HG03060 (cell line): ENCODE measurements at regions not wholly inside any gene's neighbourhood (a gene's known extent, or its start where the extent isn't known, plus 50 kb on each side); places are given as distances from the start of the nearest gene placed in this dataset.
"Not testable (repeated sequence)": the region's sequence is repeated elsewhere in the genome, so short reads cannot be mapped to it uniquely, and the experiment has no call there.

Source experiments
- ATAC-seq: cut with Tn5 transposase; IDR thresholded peaks from one replicate; pipeline ENCODE4 v1.9.1; 2021; ENCODE audit warnings: low read depth, moderate number of reproducible peaks; ENCODE audit not compliant: unreplicated experiment

- no peak for ATAC-seq
Observed at GRCh38 chr3:19825193-19825592, 108.8 kb downstream of the EFHB start.

- no peak for ATAC-seq
Observed at GRCh38 chr3:19822805-19823204, 111.2 kb downstream of the EFHB start.

GRCh38 chr3:19816631-19817030 lies 117.4 kb downstream of the EFHB start:
- ATAC-seq, result no peak

DNA sequence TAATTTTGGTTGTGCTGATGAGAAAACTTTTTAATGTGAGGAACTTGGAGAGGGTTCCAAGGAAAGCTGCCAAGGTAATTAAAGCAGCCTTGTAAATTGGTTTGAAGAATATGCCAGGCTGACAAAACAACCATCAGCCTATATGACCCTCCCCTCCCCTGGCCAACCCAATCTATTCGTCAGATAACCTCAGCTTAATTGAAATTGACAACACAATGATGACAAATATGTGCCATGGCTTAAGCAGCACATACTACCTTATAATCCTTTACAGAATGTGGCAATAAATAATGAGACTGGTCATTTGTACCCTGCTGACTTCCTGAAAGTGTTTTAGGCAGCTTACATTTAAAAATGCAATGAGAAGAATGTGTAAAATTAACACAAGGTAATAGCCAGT lies 118.2 kb downstream of the EFHB start:
- ATAC-seq, result no peak

DNA sequence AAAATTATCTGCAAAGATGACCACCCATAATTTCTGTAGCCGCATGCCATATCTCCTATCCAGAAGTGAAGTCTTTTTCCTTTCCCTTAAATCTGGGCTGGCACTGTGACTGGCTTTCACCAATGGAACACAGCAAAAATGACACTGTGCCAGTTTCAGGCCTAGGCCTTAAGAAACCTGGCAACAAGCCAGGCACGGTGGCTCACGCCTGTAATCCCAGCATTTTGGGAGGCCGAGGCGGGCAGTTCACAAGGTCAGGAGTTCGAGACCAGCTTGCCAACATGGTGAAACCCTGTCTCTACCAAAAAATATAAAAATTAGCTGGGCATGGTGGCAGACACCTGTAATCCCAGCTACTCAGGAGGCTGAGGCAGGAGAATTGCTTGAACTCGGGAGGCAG lies 120.3 kb downstream of the EFHB start:
- not testable (repeated sequence) for ATAC-seq

GRCh38 chr3:19811689-19812088 lies 122.3 kb downstream of the EFHB start:
- no peak for ATAC-seq

- ATAC-seq, result no peak
Observed at GRCh38 chr3:19808834-19809233, 125.2 kb downstream of the EFHB start.

DNA sequence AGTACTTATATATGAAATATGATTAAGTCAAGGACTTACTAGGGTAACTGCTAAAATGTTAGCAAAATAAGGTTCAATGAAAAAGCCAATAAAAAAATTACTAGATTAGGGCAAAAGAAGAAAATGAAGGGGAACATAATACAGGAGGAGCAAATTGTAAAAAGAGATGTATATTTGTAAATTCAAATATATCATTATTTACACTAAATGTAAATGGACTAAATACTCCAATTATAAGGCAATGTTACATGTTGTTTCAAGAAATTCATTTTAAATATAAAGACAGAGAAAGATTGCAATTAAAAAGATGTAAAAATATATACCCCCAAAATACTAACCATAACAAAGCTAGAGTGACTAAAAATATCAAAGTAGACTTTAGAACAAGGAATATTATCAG lies 134.1 kb downstream of the EFHB start:
- ATAC-seq, result no peak

- ATAC-seq, result no peak
Observed at GRCh38 chr3:19799115-19799514, 134.9 kb downstream of the EFHB start.

DNA sequence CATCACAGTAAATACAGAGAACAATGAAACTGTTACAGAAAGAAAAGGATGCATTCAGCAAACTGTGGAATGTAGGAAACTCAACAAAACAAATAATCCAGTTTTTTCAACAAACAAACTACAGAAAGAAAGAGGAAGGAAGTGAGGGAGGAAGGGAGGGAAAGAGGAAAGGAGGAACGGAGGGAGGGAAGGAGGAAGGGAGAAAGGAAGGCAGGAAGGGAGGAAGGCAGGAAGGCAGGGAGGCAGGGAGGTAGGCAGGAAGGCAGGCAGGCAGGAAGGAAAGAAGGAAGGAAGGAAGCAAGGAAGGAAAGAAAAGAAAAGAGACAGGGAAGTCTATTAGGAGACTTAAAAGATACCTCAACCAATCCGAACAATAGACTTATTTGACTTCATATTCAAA lies 135.7 kb downstream of the EFHB start:
- ATAC-seq, result no peak

- no peak for ATAC-seq
Observed at GRCh38 chr3:19792388-19792787, 141.6 kb downstream of the EFHB start.

- ATAC-seq, result no peak
Observed at GRCh38 chr3:19775765-19776164, 158.3 kb downstream of the EFHB start.

DNA sequence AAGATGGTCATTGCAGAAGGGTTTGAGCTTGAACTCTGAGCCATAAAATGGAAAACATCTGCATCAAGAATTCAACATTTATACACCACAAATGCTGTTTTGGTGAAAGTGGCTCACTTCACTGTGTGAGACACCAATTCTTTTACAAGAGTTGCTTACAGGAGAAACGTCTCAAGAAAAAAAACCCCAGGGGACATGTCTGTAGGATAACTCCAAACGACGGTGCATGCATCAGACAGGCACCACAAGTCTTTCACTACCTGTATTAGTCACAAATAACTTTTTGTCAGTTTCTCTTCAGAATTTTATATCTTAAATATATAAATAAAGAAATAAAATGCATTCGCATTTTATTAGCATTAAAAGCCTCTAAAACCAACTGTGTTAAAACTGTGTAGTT lies 164.3 kb downstream of the EFHB start:
- no peak for ATAC-seq

DNA sequence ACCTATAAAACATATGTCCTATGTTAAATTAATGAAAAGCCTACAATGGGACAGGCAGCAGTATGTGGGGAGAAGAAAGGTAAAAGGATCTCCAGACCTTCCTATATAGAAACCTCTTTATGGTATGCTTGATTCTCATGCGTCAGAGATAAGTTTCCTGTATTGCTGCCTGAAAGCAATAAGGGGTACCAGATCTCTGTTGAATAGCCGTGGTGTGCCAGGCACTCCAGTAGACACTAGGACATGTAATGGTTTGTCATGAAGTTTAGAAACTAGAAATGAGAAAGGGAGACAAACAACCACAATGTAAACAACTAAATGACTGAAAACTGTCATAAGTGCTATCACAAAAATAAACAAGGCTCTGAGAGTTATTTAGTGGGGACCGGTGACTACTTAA lies 168.1 kb downstream of the EFHB start:
- ATAC-seq, result no peak

GRCh38 chr3:19757773-19758172 lies 176.2 kb downstream of the EFHB start:
- no peak for ATAC-seq

DNA sequence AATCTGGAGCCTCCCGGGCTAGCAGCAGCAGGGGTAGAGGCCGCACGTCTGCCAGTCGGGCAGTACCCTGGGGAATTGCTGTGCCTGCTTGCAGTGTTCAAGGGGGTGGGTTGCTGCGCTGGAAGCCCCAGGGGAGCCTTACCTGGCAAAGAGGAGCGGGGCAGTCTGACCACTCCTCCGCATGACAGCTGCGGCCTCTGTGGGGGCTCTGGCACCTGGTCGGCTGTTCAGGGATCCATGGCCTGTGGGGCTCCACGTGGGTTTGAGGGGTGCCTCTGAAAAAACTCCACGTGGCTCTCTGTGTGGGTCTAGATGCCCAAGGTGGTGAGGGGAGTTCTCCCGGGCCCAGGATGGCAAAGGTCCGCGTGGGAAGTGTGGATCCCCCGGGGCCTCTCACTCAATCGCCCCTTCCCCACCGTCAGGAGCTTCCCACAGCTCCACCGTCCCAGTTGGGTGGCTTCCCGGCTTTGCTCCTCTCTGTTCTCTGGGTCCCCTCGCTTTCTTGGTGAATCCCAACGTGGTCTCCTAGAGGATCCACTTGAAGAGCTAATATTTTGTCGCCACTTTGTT lies 184.5 kb downstream of the EFHB start:
- ATAC-seq, result no peak

DNA sequence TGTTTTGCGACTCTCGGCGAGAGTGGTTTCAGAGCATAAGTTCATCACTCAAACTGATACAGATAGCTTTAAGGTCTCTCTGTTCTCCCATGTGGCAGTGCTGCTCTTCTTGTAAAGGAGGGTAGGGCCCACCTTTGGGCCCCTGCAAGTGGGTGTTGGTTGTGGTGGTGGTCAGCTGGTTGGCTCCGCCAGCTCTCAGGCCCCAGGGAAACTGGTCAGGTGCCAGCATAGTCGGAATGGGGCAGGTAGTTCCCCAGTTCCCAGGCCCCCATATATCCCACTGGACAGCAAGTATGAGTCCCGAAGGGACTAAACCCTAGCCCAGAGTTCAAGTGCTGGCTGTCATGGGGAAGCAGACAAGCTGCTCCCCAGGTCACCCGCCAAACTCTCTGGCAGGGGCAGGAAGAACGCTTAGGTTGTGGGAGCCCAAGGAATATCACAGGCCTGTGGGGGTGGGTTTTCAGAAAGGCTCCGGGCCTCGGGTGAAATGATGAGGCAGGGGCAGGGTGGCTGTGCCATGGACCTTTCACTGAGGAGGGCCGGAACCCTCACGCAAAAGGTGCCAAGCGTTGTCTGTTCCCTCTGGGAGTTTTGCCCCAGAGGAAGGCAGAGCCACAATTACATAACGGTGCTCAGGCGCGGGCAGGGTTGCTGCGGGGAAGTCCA lies 185.1 kb downstream of the EFHB start:
- ATAC-seq, result no peak

GRCh38 chr3:19744047-19744446 lies 190.0 kb downstream of the EFHB start:
- ATAC-seq, result no peak

DNA sequence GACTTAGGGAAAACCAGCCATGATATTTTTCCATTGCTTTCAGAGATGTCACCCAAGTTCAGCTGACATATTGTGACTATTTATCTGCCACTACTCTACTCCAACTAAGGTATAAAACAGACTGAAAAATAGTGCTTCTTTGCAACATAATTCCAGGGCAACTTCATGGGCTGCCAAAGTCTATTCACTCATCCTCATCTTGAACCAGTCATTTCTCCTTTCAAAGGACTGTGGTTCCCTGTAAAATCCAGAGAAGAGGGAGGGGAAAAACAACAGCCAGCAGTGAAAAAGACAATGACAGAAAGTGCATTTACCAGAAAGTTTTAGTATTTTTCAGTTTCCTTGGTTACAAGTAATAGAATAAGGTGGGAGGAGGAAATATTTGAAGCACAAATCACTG lies 191.1 kb downstream of the EFHB start:
- no peak for ATAC-seq

DNA sequence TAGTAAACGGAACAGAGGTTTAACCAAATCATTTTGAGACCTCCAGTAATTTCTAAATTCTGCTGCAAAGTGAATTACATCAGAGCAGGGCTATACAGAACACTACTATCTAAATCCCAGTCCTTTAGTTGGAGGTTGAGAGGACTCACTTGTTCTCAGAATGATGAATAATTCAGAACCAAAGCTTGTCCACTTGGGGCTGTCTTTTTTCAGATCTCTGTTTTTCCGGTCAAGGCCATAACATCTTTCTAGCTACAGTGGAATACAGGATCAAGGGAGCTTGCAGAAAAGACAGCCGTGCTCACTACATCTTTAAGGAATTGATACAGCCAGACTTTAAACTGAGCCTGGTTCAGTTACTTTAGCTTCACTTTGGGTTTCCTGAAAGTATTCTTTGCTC lies 194.5 kb downstream of the EFHB start:
- ATAC-seq, result no peak

DNA sequence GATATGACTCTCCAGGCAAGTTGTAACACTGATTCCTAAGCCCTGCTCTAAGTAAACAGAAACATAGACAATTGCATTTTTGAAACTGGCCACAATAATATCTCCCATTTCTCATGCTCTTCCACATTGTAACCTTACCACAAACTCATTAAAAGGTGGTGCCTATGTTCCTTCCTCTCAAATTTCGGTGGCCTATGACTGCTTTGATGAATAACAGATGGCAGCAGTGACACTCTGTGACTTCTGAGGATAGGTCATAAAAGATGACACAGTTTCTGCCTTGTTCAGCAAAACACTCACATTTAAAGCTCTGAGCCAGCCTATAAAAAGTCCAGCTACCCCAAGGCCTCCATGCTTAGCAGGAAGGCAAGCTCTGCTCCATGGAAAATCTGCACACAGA lies 195.2 kb downstream of the EFHB start:
- no peak for ATAC-seq

- ATAC-seq, result no peak
Observed at GRCh38 chr3:19735111-19735510, 198.9 kb downstream of the EFHB start.

DNA sequence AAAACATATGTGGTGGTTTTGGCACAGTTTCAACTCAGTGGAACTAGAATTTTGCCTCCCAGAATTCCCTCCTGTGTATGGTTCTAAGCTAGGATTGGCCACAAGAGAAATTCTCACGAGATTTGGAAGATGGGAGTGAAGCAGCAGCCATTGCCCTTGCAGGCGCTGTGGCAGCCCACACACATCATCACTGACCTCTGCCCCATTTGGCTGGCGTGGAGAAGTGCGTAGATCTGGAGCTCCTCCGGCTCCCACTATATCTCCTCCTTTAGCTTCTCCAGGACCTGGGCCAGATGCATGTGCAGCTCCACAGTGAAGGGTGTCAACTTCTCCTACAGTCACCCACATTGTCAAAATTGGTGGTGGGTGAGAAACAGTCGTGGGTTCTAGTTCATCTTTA lies 199.6 kb downstream of the EFHB start:
- no peak for ATAC-seq
